NCI-H1436 treated with DMSO at 0.1 percent for 48 hours (cell line): ENCODE measurements at regions not wholly inside any gene's neighbourhood (a gene's known extent, or its start where the extent isn't known, plus 50 kb on each side); places are given as distances from the start of the nearest gene placed in this dataset.

Source experiments
- DNase-seq: peaks from one replicate; lab custom pipeline; 2025; lab: John Stamatoyannopoulos, UW

DNA sequence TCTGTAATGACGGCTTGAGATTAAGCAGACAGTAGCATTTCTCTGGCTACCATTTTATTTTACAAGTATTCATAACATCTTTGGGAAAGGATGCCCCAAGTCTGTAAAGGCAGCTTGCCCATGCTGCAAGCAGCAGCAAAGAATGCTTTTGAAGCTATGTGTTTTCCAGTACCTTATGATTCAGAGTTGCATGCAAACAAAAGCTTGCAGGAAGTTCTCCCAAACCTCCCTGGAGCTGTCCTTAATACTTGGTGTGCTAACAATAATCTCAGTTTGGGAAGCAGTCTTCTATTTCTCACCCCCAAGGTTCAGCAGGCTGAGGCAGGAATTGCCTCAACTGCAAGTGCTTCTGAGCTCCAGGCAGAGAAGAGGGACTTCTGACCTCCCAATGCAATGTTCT lies 60.8 kb downstream of the CCNA1 start:
- DNase-seq = no peak

GRCh38 chr13:36495431-36495830 lies 63.1 kb downstream of the CCNA1 start:
- DNase-seq = no peak

GRCh38 chr13:36509369-36509768 lies 77.1 kb downstream of the CCNA1 start:
- DNase-seq = no peak

DNA sequence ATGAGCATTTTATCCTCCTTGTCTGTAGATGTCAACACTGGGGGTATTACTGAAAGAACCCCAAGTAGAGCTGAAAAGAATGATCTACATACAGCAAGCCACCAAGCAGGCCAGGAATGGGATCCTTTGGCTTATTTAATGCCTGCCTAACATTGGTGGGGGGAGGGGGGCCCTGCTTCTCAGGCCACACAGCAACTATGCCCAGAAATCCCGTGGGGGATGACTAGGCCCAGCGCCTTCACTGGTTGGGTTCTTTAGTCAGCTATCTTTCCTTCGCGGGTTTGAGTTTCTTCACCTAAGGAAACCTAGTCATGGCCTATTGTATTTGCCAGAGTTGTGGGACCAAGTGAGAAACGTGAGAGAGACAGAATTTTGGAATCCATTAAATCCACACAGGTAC lies 80.5 kb downstream of the CCNA1 start:
- no peak for DNase-seq

DNA sequence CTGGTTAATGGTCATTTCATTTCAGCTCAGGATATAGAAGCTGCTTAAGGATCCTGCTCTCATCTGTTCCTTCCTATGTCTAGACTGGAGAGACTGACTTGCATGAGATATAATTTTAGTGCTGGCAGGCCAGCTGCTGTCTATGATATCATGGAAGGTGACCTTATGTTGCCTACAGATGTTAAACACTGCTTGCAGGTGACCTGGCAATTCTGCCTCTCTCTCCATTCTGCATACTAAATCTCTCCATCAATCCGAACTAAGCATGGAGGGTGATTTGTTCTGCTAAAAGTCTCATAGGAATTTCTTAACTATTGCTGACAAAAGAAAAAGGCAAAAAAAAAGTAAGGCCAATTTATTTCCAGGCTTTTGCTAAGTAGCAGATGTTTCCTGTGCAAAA lies 81.0 kb downstream of the CCNA1 start:
- no peak for DNase-seq

DNA sequence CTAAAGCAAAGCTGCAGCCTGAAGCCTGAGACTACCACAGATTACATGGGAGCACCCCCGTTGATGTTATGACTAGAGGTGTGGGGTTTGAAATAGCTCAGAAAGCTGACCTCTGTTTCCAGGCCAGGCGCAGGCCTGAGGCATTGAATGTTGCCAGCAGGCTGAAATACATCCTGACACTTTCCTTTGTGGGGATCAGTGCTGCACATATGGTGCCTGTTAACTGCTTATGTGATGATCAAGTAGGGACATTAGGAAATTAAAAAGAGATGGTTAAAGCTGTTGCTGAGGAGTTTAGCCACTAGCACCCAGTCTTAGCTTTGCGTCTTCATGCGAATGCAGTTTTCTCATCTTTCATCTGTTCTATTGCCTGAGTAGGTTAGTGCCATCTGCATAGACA lies 83.2 kb downstream of the CCNA1 start:
- DNase-seq = no peak

- DNase-seq = no peak
Measured at GRCh38 chr13:36516225-36516624, 83.9 kb downstream of the CCNA1 start.

- DNase-seq = no peak
Measured at GRCh38 chr13:36518707-36519106, 86.4 kb downstream of the CCNA1 start.

DNA sequence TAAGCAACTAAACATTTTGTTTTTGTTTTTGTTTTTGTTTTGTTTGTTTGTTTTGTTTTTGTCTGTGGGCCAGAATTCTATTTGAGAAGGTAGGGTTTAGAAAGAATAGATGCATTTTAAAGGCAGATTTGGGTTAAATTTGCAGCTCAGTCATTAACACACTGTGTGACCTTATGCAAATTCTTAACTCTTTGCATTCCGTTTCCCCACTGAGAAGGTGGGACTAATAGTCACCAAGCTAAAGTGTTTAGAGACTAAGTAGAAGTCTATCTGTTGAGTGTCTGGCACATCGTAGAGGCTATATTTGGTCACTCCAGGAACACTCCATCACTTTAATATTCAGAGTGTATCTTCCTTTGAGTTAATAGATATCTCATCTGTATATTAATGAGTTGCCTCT lies 87.1 kb downstream of the CCNA1 start:
- DNase-seq = no peak

DNA sequence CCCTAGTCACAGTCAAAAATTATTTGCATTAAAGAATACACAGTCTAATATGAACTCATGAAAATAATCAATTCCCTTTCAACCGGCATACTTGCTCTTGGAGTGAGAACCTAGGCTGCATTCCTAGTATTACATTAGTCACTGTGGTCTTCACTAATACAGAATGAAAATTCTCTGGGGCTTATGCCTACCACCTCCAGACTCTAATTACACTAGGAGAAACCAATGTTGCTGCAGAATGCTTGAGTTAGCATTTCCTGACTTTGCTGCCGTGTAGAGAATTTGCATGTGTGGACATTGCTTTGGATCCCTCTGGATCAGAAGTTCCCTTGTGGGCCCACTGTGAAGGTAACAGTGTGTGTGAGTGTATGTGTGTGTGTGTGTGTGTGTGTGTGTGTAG lies 87.8 kb downstream of the CCNA1 start:
- DNase-seq = no peak

- no peak for DNase-seq
Measured at GRCh38 chr13:36526897-36527296, 94.6 kb downstream of the CCNA1 start.

- no peak for DNase-seq
Measured at GRCh38 chr13:36528105-36528504, 95.8 kb downstream of the CCNA1 start.

DNA sequence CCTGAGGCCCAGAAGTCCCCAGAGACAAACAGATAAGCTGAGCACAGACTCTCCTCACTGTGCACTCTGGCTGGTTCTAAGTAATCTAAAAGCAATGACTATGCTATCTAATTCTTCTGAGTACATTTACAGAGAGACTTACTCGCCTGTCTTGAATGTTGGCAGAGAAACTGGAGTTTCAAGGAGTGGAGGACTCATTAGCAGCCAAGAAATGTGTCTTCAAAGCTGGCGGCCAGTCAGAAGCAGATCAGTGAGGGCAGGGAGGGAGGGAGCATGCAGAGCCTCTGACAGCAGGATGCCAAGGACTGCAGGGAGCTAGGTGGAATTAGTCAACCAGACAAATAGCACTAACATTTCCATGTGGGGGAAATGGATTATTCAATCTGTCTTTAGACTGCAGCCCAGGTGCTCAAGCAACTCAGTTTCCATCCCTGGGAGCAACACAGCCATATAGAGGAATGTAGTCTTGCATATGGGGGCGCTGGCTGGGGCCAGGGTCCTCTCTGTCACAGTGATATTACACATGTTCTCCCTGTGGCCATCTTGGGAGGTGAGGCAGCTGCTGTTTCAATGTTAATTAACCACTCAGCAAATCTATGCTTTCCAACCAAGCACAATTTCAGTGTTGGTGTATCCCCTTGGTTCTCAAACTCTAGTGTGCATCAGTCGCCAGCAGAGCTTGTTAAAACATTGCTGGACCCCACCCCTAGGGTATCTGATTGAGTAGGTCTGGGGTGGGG lies 97.9 kb downstream of the CCNA1 start:
- DNase-seq = no peak

DNA sequence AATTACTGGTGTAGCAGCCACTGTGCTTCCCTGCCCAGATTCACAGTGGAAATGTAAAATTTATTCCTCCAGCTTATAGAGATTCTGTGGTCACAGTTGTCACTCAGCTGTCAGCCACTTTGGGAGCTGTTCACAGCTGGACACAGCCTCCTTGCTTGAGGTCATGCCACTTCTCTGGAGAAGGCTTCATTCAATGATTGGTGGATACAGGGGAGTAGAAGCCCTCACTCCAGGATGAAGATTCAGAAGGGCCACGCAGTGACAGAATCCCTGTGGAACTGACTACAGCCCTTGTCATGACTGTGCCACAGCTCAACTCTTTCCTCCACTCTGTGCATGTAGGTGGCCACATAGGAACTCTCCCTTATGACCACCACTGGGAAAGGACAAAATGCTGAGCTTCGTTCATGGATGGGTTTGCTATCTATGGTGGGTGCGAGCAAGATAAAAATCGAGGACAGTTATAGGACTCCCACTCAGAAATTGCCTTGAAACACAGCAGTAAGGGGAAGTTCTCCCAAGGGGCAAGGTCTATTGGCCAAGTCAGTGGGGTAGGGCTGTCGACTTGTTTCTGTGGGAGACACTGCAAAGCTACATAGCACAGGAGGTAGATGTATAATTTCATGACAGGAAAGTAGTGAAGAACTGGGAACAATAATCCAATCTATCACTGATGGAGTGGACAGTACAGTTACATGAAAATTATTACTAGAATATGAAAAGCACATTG lies 98.7 kb downstream of the CCNA1 start:
- no peak for DNase-seq

- DNase-seq = no peak
Measured at GRCh38 chr13:36531746-36532486, 99.6 kb downstream of the CCNA1 start.

GRCh38 chr13:36533806-36534205 lies 101.5 kb downstream of the CCNA1 start:
- no peak for DNase-seq

DNA sequence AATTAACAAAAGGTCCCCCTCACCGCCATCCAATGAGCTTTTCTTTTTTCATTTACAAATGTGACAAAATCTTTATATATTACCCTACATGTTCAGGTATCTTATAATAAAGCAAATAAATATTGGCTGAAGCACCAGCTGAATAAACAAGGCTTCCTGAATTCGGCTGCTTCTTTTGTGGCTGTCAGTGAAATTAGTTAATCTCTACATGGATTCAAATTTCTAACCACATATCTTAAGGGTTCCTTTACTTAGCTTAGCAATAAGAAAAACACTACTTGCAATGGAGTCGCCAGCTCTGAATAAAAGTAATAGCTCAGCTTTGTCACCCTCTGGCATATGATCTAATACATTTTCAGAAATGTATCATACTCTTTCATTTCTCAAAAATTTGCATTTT lies 104.3 kb downstream of the CCNA1 start:
- no peak for DNase-seq

DNA sequence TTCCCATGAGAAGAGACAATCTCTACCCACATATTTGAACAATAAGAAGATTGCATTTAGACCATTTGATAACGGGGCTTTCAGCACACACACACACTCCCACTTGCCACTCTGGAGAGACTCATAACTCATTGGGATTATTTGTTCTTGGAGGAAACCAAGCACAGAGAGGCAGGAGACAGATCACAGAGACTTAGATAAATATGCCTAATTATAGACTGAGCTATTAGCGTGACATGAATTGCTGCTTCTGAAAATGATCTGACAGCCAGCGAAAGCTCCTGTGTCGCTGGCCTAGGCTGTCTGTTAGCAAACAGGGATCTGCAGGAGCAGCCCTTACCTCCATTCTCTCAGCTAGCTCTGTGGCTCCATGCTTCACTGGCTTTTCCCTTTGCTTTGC lies 111.4 kb downstream of the CCNA1 start:
- peak; percentile 8 for DNase-seq

DNA sequence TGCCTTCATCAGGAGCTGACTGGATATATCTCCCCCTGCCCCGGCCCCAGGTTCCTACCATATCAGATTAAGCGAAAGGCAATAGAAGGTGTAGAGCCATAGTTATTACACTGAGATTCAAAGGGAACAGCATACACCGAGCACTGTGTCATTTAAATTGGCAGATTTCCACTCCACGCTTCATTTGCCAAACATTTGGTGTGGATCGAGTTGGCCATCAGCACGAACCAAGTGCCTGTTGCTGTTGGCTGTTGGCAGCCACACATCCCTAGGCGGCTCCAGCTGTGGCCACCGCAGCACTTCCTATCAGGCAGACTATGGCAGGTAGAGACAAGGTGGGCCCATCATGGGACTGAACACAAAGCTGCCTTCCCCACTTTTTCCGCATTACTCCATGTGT lies 115.8 kb downstream of the CCNA1 start:
- DNase-seq = no peak

GRCh38 chr13:36549126-36549702 lies 116.9 kb downstream of the CCNA1 start:
- DNase-seq = no peak

DNA sequence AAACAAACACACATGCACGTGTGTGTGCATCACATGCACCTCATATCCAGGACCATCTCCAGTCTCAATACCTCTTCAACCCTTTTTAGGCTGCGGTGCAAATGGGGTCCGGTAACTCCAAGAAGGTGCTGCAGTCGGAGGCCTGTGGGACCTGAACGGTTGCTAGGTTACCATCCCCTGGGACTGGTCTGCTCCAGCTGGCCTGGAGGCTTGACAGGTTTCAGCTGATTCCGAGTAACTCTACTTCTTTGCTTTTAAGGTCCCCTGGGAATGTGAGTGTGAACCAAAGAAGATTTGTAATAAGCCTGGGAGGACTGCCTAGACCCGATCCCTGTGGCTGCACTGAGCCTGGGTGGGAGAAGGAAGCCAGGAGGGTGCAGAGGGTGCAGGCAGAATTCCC lies 117.5 kb downstream of the CCNA1 start:
- DNase-seq = no peak

GRCh38 chr13:36550177-36550576 lies 117.9 kb downstream of the CCNA1 start:
- DNase-seq = no peak

DNA sequence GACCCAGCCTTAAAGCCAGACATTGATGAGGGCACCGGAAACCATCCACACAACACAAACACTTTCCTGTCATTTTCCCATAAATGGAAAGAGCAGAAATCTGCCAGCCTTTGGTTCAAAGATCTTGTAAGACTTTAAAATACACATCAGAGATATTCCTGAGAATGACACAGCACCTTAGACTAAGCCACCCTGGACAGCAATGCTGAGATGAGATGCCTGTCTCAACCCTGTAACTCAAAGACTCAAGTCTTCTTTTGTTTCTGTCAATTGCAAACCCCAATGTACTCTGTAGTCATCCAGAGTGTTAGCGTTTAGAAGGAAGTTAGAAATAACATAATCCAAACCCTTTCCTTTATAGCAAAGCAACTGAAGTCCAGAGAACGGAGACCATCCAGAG lies 119.2 kb downstream of the CCNA1 start:
- no peak for DNase-seq
